ENCODE measurements at regions not wholly inside any gene's neighbourhood (a gene's known extent, or its start where the extent isn't known, plus 50 kb on each side); places are given as distances from the start of the nearest gene placed in this dataset.

DNA sequence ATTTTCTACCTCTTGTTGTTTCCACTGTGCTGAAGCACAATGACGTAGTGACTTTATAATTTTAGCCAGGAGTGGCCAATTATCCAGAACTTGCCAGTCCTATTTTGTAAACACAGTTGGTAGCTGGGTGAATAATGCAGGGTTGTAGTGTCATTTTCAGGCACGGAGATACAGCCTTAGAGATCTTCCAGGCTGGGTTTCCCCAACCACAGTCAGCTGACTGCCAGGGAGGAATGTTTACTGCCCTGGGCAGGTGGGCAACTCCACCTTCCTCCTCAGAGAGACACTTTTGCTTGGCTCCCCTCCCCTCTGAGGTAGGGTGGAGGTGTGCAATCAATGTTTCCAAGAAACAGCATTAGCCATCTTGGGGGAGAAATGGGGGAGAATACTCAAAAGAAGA is 228.1 kb upstream of the NR4A3 start:
- DNase-seq = no peak

GRCh38 chr9:99594056-99594780 is 227.5 kb upstream of the NR4A3 start:
- DNase-seq = no peak

- DNase-seq = no peak
These were observed 225.9 kb upstream of the NR4A3 start for GRCh38 chr9:99595796-99596195.

DNA sequence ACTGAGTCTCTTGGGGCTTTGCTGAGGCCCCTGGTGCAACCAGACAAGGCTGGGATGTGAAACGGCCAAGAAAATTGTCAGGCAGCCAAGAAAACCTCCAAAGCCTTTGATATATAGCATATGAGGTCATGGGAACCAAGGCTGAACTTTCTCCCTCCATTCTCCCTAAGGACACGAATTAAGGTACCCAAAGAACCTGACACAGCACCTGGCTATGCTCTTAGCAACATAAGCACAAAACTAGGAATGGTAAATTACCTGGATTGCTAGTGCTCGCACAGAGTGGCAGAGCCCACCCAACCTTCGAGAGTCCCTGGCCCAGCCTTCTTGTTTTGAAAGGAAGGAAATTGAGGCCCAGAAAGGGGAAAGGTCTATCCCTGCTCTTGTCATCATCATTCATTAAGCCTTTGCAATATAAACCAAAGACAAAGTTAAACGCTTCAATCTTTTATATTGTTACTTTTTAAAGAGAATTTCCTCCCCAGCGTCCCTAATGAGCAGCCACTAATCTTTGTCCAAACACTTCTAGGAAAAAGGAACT is 220.0 kb upstream of the NR4A3 start:
- no peak for DNase-seq

DNA sequence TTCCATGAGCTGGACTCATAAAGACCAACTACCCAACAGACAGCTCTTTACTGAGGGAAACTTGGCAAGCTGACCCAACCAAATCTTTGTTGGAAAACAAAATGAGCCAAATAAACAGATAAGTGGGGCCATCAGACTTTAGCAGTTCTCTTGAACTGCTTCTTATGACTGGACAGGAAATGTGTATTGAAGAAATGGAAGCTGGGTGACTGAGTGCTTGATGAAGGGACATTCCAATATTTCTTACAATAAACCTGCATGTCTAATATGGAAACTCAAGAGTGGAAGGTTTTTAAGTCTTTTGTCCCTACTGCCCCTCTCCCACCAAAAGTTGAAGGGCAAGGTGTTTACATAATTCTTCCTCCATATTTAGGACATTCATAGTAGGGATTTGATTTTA is 218.8 kb upstream of the NR4A3 start:
- DNase-seq = no peak

GRCh38 chr9:99605016-99605743 is 216.5 kb upstream of the NR4A3 start:
- DNase-seq = no peak

DNA sequence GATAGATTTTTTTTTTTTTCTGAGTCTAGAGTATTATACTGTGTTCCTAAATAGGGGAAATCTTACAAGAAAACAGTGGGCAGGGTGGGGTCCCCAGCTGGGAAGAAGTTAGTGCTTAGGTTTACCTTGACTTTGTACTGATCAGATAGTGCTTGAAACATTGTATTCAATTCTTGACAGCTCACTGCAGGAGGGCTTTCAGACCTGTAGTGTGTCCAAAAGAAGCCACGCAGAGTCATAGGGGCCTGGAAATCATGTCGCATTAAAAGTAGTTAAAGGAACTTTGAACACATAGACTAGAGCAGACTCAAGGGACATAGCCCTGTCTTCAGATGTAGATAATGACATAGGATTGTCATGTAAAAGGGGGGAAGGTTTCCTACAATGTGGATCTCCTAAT is 215.4 kb upstream of the NR4A3 start:
- no peak for DNase-seq

DNA sequence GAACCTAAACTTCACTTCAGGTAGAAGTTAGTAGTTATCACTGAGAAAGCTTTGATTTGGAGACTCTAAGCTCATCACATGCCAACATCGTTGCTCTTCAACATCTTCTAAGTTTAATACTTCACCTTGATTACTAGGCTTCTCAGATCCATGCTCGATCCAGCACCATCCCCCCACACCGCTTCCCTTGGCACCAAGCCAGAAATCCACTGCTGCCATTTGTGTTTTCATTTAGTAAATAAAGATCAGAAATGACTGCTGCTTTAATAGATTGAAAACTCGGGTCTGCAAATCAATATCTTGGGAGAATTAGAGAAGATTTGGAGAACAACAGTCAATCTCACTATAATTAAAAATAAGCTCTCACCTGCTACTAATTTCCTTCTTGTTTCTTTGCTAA is 214.7 kb upstream of the NR4A3 start:
- no peak for DNase-seq

- DNase-seq = no peak
These were observed 213.7 kb upstream of the NR4A3 start for GRCh38 chr9:99607842-99608448.

DNA sequence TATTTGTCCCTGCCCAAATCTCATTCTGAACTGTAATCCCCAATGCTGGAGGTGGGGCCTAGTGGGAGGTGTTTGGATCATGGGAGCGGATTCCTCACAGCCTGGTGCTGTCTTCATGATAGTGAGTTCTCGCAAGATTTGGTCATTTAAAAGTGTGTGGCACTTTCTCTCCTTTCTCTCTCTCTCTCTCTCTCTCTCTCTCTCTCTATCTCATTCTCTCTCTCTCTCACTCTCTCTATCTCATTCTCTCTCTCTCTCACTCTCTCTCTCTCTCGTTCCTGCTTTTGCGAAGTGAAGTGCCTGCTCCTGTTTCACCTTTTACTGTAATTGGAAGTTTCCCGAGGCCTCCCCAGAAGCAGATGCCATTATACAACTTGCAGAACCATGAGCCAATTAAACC is 207.3 kb upstream of the NR4A3 start:
- DNase-seq = no peak

DNA sequence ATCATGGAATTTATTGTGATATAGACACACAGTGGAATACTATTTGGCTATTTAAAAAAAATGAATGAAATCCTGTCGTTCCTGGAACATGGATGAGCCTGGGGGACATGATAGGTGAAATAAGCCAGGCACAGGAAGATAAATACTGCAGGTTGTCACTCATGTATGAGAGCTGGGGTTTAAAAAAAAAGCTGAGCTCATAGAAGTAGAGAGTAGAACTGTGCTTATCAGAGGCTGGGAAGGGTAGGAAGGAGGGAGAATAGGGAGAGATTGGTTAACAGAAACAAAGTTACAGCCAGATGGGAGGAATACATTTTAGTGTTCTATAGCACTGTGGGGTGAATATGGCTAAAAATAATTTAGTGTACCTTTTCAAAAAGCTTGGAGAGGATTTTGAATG is 200.6 kb upstream of the NR4A3 start:
- no peak for DNase-seq

GRCh38 chr9:99622679-99623078 is 199.0 kb upstream of the NR4A3 start:
- DNase-seq = no peak

- DNase-seq = no peak
These were observed 197.8 kb upstream of the NR4A3 start for GRCh38 chr9:99623780-99624364.

- no peak for DNase-seq
These were observed 197.0 kb upstream of the NR4A3 start for GRCh38 chr9:99624499-99625233.

DNA sequence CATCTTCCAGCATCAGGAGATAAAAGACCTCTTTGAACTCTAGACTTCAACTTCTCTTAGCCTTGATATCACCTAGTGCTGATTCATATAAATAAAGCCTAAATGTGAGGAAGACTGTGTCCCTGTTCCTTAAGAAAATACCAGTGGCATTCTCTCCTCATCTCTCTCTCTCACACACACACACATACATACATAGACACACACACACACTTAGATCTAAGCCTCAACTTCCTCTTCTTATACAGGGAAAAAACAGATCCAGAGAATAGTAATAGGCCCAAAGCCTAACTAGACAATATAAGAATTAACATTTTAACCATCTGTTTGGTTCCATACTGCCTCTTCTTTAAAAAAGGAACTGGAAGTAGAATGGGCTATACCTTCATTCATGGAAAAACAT is 195.3 kb upstream of the NR4A3 start:
- DNase-seq = no peak

GRCh38 chr9:99628285-99628684 is 193.4 kb upstream of the NR4A3 start:
- no peak for DNase-seq

- no peak for DNase-seq
These were observed 192.7 kb upstream of the NR4A3 start for GRCh38 chr9:99628849-99629620.

GRCh38 chr9:99632349-99633038 is 189.2 kb upstream of the NR4A3 start:
- DNase-seq = no peak

DNA sequence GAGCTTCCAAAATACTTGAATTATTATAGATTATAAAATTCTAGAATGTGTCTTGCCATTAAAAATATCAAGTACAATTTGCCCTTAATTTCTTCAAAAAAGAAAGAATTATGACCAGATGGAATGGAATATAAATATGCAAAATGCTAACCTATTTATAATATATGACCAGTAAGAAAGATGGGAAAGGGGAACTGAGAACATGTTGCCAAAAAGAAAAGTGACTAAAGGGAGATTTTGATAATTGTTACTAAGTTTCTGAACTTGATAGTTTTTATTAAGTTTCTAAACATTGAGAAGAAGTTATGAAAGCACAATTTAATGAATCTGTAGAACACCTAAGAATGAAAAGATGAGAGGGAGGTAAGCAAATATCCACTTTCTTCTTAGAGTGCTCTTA is 188.4 kb upstream of the NR4A3 start:
- no peak for DNase-seq

DNA sequence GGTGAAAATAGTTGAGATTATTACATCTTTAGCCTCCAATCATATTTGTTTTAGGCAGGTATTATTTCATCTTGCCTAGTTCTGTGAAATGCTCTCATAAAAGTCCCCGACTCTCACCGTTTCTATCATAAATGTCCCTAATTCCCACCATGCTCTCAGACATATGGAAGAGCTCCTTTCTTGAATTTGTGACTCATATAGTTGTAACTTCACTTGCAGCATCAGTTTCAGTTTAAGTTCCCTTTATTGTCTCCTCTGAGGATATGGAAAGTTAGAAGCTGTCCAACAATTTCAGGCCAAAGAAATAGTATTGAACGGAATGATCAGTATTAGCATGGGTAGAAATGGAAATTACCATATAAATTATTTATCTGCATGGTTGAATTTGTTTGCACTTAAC is 187.5 kb upstream of the NR4A3 start:
- DNase-seq = no peak

DNA sequence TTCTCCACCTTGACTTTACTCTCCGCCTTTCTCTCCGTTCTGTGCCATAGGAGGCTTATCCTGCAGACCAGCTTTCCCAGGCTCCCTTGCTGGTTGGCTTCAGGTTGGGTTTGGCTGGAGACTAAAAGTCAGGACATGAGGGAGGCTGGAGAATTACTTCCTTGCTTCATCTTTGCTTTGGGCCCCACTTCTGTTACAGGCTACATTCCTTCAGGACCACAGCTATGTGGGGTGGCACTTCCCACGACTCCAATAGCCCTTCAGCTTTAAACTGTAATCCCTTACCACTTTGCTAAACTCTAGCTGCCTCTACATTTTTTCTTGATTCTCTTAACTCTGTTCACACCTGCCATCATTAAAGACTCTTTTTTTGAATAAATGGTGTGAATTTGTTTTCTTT is 186.7 kb upstream of the NR4A3 start:
- DNase-seq = no peak

Data from activated CD4-positive, alpha-beta T cell treated with anti-CD3 and anti-CD28 coated beads, Interleukin-2, amount 50 U/mL, for 48 hours (primary cell).